WERI-Rb-1 (cell line): ENCODE measurements at regions not wholly inside any gene's neighbourhood (a gene's known extent, or its start where the extent isn't known, plus 50 kb on each side); places are given as distances from the start of the nearest gene placed in this dataset.

Experiments
- DNase-seq: peaks from one replicate; pipeline ENCODE4 v3.0.0-alpha.2; 2020
- H3K27ac ChIP-seq: fragments of 250-450 bp; sonication (Bioruptor Pico); 2 replicates; pipeline ENCODE4 v1.5.1; 2020; ENCODE audit warnings: mild to moderate bottlenecking, moderate library complexity
- H3K27me3 ChIP-seq: fragments of 250-450 bp; sonication (Bioruptor Pico); 2 replicates; pipeline ENCODE4 v1.5.1; 2021; ENCODE audit warnings: mild to moderate bottlenecking, low read depth, moderate library complexity; ENCODE audit not compliant: insufficient read depth, severe bottlenecking
- H3K36me3 ChIP-seq: fragments of 250-450 bp; sonication (Bioruptor Pico); 2 replicates; pipeline ENCODE4 v1.5.1; 2020; ENCODE audit warnings: mild to moderate bottlenecking, moderate library complexity
- H3K4me3 ChIP-seq: 2 replicates; pipeline ENCODE4 v1.5.1; 2011; ENCODE audit warnings: low read depth, mild to moderate bottlenecking, control low read depth, low read length
- H3K9me3 ChIP-seq: fragments of 250-450 bp; sonication (Bioruptor Pico); 2 replicates; pipeline ENCODE4 v1.5.1; 2021; ENCODE audit warnings: mild to moderate bottlenecking, moderate library complexity; ENCODE audit not compliant: severe bottlenecking
- TF ChIP-seq, protein P1 (sequence below): IDR thresholded peaks from 2 replicates; pipeline ENCODE4 v1.5.1; 2011; ENCODE audit warnings: low read depth, mild to moderate bottlenecking, control low read depth, inconsistent platforms, low read length

DNA sequence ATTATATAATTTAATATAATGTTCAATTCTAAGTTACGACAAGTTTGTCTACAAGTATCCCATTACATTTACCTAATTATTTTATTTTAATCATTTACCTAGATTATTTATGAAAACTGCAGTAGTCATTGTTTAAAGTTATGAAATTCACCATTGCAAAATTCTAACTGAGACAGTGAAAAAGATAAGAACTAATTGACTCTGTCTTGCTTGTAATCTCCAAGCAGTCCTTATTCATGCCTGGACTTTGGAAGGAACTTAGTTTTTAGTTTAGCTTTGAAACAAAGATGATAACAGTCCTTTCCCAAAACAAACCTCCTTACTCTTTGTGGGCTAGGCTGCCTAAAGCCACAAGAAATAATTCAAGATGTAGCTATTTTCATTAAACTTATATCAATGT, 165.0 kb downstream of the SUCNR1 start:
- Histone ChIP-seq H3K9me3 (peaks cover 5% of the 10 kb centered on the region), H3K27ac (no peak overlapping the region), H3K36me3 (no peaks in the 10 kb centered on the region), H3K27me3 (peaks cover 2% of the 10 kb centered on the region), H3K4me3 (no peak overlapping the region)
- no peak for DNase-seq
- TF ChIP-seq, protein P1, sequence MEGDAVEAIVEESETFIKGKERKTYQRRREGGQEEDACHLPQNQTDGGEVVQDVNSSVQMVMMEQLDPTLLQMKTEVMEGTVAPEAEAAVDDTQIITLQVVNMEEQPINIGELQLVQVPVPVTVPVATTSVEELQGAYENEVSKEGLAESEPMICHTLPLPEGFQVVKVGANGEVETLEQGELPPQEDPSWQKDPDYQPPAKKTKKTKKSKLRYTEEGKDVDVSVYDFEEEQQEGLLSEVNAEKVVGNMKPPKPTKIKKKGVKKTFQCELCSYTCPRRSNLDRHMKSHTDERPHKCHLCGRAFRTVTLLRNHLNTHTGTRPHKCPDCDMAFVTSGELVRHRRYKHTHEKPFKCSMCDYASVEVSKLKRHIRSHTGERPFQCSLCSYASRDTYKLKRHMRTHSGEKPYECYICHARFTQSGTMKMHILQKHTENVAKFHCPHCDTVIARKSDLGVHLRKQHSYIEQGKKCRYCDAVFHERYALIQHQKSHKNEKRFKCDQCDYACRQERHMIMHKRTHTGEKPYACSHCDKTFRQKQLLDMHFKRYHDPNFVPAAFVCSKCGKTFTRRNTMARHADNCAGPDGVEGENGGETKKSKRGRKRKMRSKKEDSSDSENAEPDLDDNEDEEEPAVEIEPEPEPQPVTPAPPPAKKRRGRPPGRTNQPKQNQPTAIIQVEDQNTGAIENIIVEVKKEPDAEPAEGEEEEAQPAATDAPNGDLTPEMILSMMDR = no peak

DNA sequence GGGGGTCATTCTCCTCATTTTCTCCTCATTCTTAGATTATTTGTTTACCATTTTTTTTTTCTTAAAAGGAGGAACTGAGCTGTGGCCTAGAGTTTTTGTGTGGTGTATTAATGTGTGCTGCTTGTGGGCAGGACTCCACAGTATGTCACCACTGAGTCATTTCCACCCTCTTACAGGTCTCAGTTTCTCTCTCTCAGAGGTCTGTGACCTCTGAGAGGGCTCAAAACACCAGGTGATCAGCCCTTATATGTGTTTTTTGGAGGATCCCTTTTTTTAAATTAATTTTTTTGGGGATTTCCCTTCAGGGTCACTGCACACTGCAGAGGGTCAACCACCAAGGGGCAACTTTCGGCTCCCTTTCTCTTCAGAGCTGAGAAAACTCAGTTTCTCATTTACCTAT, 166.4 kb downstream of the SUCNR1 start:
- DNase-seq = no peak
- Histone ChIP-seq H3K36me3 (no peaks in the 10 kb centered on the region), H3K27me3 (peaks cover 6% of the 10 kb centered on the region), H3K4me3 (no peak overlapping the region), H3K9me3 (peaks cover 5% of the 10 kb centered on the region), H3K27ac (no peak overlapping the region)
- TF ChIP-seq, protein P1 = no peak

DNA sequence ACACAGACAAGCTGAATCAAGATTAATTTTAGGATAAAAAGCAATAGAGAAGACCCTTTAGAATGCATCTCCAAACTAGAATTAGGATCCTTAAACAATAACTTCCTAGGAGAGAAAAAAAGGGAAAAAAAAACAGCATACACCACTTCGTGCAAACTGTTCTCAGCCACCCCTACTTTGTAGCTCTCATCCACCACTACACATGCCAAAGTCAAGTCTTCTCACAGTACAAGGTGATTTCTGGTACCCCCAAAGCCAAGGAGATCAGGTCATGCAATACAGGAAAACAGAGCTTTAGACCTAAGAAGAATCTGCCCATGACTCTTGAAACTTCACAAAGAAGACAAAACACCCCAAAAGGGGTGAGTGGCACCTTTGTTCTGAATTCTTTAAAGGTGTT, 166.9 kb downstream of the SUCNR1 start:
- Histone ChIP-seq H3K9me3 (peaks cover 5% of the 10 kb centered on the region), H3K27me3 (peaks cover 6% of the 10 kb centered on the region), H3K27ac (no peak overlapping the region), H3K4me3 (no peak overlapping the region), H3K36me3 (no peaks in the 10 kb centered on the region)
- TF ChIP-seq, protein P1 = no peak
- no peak for DNase-seq

DNA sequence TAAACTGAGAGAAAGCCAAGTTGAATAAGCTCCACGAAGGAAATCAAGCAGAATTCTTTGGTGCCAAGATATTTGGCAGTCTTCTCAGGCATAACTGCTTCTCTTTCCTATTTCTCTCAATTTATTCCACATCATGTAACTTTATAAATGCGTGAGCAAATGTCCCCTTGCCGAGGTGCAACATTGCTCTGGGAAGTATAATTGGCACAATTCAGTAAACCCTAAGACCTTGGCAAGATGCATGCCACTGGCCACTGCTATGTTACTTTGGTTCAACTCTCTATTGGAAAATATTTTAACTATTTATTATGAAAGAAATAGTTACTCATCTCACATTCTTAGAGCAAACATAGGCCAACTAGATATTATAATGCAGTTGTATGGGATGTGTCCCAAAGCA, 170.2 kb downstream of the SUCNR1 start:
- no peaks in the 10 kb centered on the region for H3K36me3 ChIP-seq
- TF ChIP-seq, protein P1 = no peak
- DNase-seq = no peak

DNA sequence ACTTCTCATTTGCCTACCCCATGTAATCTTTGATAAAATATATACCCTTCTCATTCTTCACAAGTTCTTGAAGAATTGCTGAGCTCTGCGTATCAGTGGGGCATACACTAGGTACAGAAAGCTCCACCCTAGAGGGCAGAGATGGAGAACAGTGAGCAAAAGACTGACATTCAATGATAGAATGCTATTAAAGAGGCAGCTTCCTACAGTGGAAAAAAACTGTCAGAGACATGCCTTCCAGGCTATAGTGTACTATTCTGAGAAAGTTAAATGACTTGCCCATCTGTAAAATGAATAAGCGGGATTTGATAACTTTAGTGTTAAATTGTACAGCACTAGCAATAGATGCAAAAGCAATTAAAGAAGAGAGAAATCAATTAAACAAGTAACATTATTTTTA, 172.8 kb downstream of the SUCNR1 start:
- TF ChIP-seq, protein P1 = no peak

More for the DNA sequence above, 170.2 kb downstream of the SUCNR1 start:
- no peaks in the 10 kb centered on the region for H3K9me3 ChIP-seq
- H3K27me3 ChIP-seq = peaks cover 9% of the 10 kb centered on the region
- H3K27ac ChIP-seq = no peak overlapping the region
- no peak overlapping the region for H3K4me3 ChIP-seq

DNA sequence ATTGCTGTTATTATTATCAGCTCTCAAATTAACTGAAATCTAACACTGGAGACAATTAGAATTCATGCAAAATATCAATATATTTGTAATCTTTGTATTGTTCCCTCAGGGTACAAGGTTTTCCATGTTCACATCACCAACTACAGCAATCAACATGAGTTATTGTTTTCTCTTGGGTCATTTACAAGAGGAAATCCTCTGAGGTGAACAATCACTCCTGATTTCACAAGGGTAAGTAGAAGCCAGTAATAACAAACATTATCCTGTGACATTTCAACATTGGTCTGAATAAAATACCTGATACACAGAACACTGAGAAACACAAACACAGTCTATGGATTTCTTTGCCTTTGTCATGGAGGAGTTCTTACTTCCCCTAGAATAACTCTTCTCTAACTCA, 174.0 kb downstream of the SUCNR1 start:
- TF ChIP-seq, protein P1 = no peak
- DNase-seq = no peak
- H3K27me3 ChIP-seq = peaks cover 16% of the 10 kb centered on the region
- H3K9me3 ChIP-seq = no peaks in the 10 kb centered on the region
- H3K27ac ChIP-seq = no peak overlapping the region
- H3K36me3 ChIP-seq = no peaks in the 10 kb centered on the region
- H3K4me3 ChIP-seq = no peak overlapping the region

More for the DNA sequence above, 172.8 kb downstream of the SUCNR1 start:
- Histone ChIP-seq H3K9me3 (no peaks in the 10 kb centered on the region), H3K36me3 (no peaks in the 10 kb centered on the region), H3K27ac (no peak overlapping the region), H3K4me3 (no peak overlapping the region), H3K27me3 (peaks cover 9% of the 10 kb centered on the region)
- no peak for DNase-seq
